A549 (cell line): ENCODE measurements at regions not wholly inside any gene's neighbourhood (a gene's known extent, or its start where the extent isn't known, plus 50 kb on each side); places are given as distances from the start of the nearest gene placed in this dataset.
A peak's percentile ranks its signal among the peaks of the same experiment; 100 is the strongest.

Experiments
- ATAC-seq, 2 experiments: fragments of 200-7000 bp in 1 of 2; fragments of >200 bp in 1 of 2; cut with Nextera tagmentation in 1 of 2; cut with Tn5 transposase in 1 of 2; 3 replicates each; pipeline versions ENCODE4 v1.8.0 to v1.9.1; 2018 to 2020; ENCODE audit warnings: mild to moderate bottlenecking in 1 of 2, moderate library complexity in 1 of 2
- CTCF ChIA-PET: fragments of 300-600 bp; sonication (Branson Sonifier 250); formaldehyde crosslinking; extraction: SDS; loops from one replicate; lab custom pipeline; 2021; ENCODE audit warnings: antibody characterized with exemption, inconsistent platforms; lab: Yijun Ruan, JAX
- POLR2A ChIA-PET: fragments of 350-600 bp; formaldehyde crosslinking; extraction: SDS; loops from one replicate; lab custom pipeline; 2021; ENCODE audit warnings: antibody characterized with exemption, inconsistent platforms; lab: Yijun Ruan, JAX
- DNase-seq, 2 experiments: peaks; one replicate each; pipeline versions ENCODE4 v3.0.0 to v3.0.0-alpha.2; 2011 to 2016; ENCODE audit warnings: low read depth in 1 of 2, low spot score in 1 of 2
- FAIRE-seq: peaks from 2 replicates; lab custom pipeline; 2011; peaks lifted over from hg19 to GRCh38; lab: Jason Lieb, UNC
- H3K27ac ChIP-seq, 2 experiments: fragments of >200 bp; sonication (Bioruptor Twin); formaldehyde crosslinking; 3 replicates each; pipeline ENCODE4 v1.5.1; 2016 to 2017
- H3K4me1 ChIP-seq: fragments of >200 bp; sonication (Bioruptor Twin); formaldehyde crosslinking; 3 replicates; pipeline ENCODE4 v1.6.1; 2016
- H3K4me2 ChIP-seq: fragments of >200 bp; sonication (Bioruptor Twin); formaldehyde crosslinking; 3 replicates; pipeline ENCODE4 v1.6.1; 2016
- H3K4me3 ChIP-seq: fragments of >200 bp; sonication (Bioruptor Twin); formaldehyde crosslinking; 3 replicates; pipeline ENCODE4 v1.5.1; 2016
- H3K9me3 ChIP-seq: fragments of >200 bp; sonication (Bioruptor Twin); formaldehyde crosslinking; 3 replicates; pipeline ENCODE4 v1.6.1; 2016
- BCL3 ChIP-seq: fragments of >200 bp; sonication (Bioruptor Twin); formaldehyde crosslinking; IDR thresholded peaks from 3 replicates; pipeline ENCODE4 v1.6.1; 2016
- CBX2 ChIP-seq: fragments of 200-600 bp; sonication (generic); IDR thresholded peaks from 2 replicates; pipeline ENCODE4 v1.6.1; 2016; ENCODE audit warnings: low read depth, mild to moderate bottlenecking, borderline replicate concordance
- E2F6 ChIP-seq: IDR thresholded peaks from 2 replicates; pipeline ENCODE4 v1.6.1; 2012; ENCODE audit warnings: low read depth, borderline replicate concordance
- EHMT2 ChIP-seq: fragments of 200-600 bp; sonication (generic); IDR thresholded peaks from 2 replicates; pipeline ENCODE4 v1.6.1; 2016; ENCODE audit warnings: antibody characterized with exemption, low read depth, mild to moderate bottlenecking, moderate library complexity
- EP300 ChIP-seq, 2 experiments: fragments of >200 bp; sonication (Bioruptor Twin); formaldehyde crosslinking; IDR thresholded peaks; 2 replicates in 1 of 2; 3 replicates in 1 of 2; pipeline ENCODE4 v1.6.1; 2016 to 2017
- FOSB ChIP-seq: fragments of 250-450 bp; sonication (Bioruptor Pico); IDR thresholded peaks from 2 replicates; pipeline ENCODE4 v1.5.0; 2020; ENCODE audit warnings: mild to moderate bottlenecking, moderate library complexity
- FOXS1 ChIP-seq: fragments of 250-450 bp; sonication (Bioruptor Pico); IDR thresholded peaks from 2 replicates; pipeline ENCODE4 v1.5.0; 2020; ENCODE audit warnings: mild to moderate bottlenecking, moderate library complexity
- HDAC2 ChIP-seq: fragments of 200-600 bp; sonication (generic); IDR thresholded peaks from 2 replicates; pipeline ENCODE4 v1.6.1; 2016
- KDM1A ChIP-seq: fragments of 200-600 bp; sonication (generic); IDR thresholded peaks from 2 replicates; pipeline ENCODE4 v1.6.1; 2016; ENCODE audit warnings: low read depth, mild to moderate bottlenecking
- POLR2A ChIP-seq: IDR thresholded peaks from 2 replicates; pipeline ENCODE4 v1.6.1; 2012; ENCODE audit warnings: mild to moderate bottlenecking, low read length
- RAD21 ChIP-seq, 2 experiments: fragments of >200 bp in 1 of 2; sonication (Bioruptor Twin) in 1 of 2; formaldehyde crosslinking in 1 of 2; IDR thresholded peaks in 1 of 2; conservative IDR thresholded peaks in 1 of 2; 2 replicates in 1 of 2; 3 replicates in 1 of 2; pipeline ENCODE4 v1.6.1; 2012 to 2018; ENCODE audit warnings: inconsistent platforms in 1 of 2
- RARB ChIP-seq: fragments of 250-450 bp; sonication (Bioruptor Pico); IDR thresholded peaks from 2 replicates; pipeline ENCODE4 v1.8.0; 2021; ENCODE audit warnings: mild to moderate bottlenecking, moderate library complexity
- REST ChIP-seq: fragments of 200-600 bp; sonication (generic); IDR thresholded peaks from 2 replicates; pipeline ENCODE4 v1.6.1; 2016; ENCODE audit warnings: antibody characterized with exemption, mild to moderate bottlenecking, moderate library complexity
- RFX5 ChIP-seq: fragments of 450-650 bp; IDR thresholded peaks from 2 replicates; pipeline ENCODE4 v1.7.1; 2014; ENCODE audit warnings: antibody characterized with exemption, mild to moderate bottlenecking, moderate library complexity
- RNF2 ChIP-seq: fragments of 200-600 bp; sonication (generic); IDR thresholded peaks from 2 replicates; pipeline ENCODE4 v1.6.1; 2016; ENCODE audit warnings: low read depth, mild to moderate bottlenecking, antibody characterized with exemption, moderate library complexity, borderline replicate concordance
- SREBF2 ChIP-seq: fragments of 450-650 bp; IDR thresholded peaks from 2 replicates; pipeline ENCODE4 v1.6.1; 2014; ENCODE audit warnings: mild to moderate bottlenecking, moderate library complexity
- ZFP36 ChIP-seq: fragments of 450-650 bp; IDR thresholded peaks from 2 replicates; pipeline ENCODE4 v1.6.1; 2014; ENCODE audit warnings: borderline replicate concordance; ENCODE audit not compliant: partially characterized antibody
- ZSCAN20 ChIP-seq: fragments of 250-450 bp; sonication (Bioruptor Pico); IDR thresholded peaks from 2 replicates; pipeline ENCODE4 v1.8.0; 2022; ENCODE audit warnings: mild to moderate bottlenecking, moderate library complexity
- WGBS: methylation state at CpG from one replicate; pipeline ENCODE4 v1.1.6; 2017; ENCODE audit errors: missing lambda C conversion rate; 5-methylcytosine and 5-hydroxymethylcytosine counted together
- TF ChIP-seq, protein P1 (sequence below): fragments of 250-450 bp; sonication (Bioruptor Pico); IDR thresholded peaks from 2 replicates; pipeline ENCODE4 v1.5.0; 2021; ENCODE audit warnings: mild to moderate bottlenecking, moderate library complexity, borderline replicate concordance

DNA sequence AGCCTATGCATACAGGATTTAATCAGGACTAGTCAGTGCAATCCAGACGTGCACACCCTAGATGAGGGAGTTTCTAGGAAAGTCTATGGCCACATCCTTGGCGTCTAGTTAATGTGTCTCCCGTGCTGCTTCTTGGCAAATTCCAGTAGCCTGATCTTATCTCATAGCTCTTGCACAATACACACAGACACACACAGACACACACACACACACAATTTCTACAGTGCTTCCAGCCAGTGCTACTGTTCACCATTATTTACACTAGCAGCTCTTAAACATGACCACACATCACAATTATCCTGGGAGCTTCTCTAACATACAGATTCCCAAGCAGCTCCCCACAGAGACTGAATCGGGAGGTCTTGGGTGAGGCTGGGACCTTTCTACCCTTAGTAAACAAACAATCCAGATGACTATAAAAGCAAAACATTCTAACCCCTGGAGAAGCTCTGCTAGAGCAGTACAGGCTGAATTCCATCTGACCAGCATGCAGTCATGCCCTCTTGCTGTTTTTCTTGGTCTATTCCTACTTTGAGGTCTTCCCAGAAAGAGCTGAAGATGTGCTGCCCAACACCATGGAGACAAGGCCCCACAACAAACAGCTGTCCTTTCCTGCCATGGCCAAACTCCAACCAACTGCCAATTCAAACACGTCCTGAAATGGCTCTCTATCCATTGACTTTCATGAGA is 236.6 kb downstream of the DEPDC1B start (continued):
- TF ChIP-seq BCL3 = peak; percentile 87; the same call in 2 of the 3 replicates

GRCh38 chr5:60458666-60459065 is 241.3 kb downstream of the DEPDC1B start:
- DNase-seq = peak in 1 of 2 experiments; percentile 18
- CTCF ChIA-PET = no interaction called here
- H3K27ac ChIP-seq = no peak overlapping the region
- no peak overlapping the region for H3K4me3 ChIP-seq
- H3K4me1 ChIP-seq = peaks cover 22% of the 10 kb centered on the region
- FAIRE-seq = no peak
- POLR2A ChIA-PET = no interaction called here
- no peaks in the 10 kb centered on the region for H3K9me3 ChIP-seq
- ATAC-seq = no peak
- 75% methylated on average over 7 of the region's 7 CpGs for WGBS
- no peak overlapping the region for H3K4me2 ChIP-seq
- TF ChIP-seq FOXS1 = no peak
- TF ChIP-seq RNF2 = no peak
- no peak for TF ChIP-seq POLR2A
- no peak for TF ChIP-seq HDAC2
- TF ChIP-seq KDM1A = no peak
- no peak for TF ChIP-seq RAD21 (conservative IDR thresholded peaks at IDR 0.05 in 1 of 2, IDR thresholded peaks at IDR 0.05 in 1 of 2)
- TF ChIP-seq, protein P1, sequence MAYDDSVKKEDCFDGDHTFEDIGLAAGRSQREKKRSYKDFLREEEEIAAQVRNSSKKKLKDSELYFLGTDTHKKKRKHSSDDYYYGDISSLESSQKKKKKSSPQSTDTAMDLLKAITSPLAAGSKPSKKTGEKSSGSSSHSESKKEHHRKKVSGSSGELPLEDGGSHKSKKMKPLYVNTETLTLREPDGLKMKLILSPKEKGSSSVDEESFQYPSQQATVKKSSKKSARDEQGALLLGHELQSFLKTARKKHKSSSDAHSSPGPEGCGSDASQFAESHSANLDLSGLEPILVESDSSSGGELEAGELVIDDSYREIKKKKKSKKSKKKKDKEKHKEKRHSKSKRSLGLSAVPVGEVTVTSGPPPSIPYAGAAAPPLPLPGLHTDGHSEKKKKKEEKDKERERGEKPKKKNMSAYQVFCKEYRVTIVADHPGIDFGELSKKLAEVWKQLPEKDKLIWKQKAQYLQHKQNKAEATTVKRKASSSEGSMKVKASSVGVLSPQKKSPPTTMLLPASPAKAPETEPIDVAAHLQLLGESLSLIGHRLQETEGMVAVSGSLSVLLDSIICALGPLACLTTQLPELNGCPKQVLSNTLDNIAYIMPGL = no peak
- no peak for TF ChIP-seq CBX2
- no peak for TF ChIP-seq RARB (CRISPR knock-in tag)
- no peak for TF ChIP-seq ZSCAN20
- TF ChIP-seq REST = no peak
- TF ChIP-seq BCL3 = no peak
- no peak for TF ChIP-seq ZFP36
- no peak for TF ChIP-seq E2F6
- no peak for TF ChIP-seq EP300 (IDR thresholded peaks at IDR 0.05)
- no peak for TF ChIP-seq RFX5
- no peak for TF ChIP-seq SREBF2
- TF ChIP-seq EHMT2 = no peak
- no peak for TF ChIP-seq FOSB (CRISPR knock-in tag)
